PFSK-1 (cell line): ENCODE measurements at regions not wholly inside any gene's neighbourhood (a gene's known extent, or its start where the extent isn't known, plus 50 kb on each side); places are given as distances from the start of the nearest gene placed in this dataset.

Experiments
- FOXP2 ChIP-seq: optimal IDR thresholded peaks from 2 replicates; pipeline ENCODE3; 2011; ENCODE audit warnings: borderline replicate concordance, control low read depth, inconsistent platforms; ENCODE audit not compliant: insufficient read depth; ENCODE audit errors: extremely low read length, extremely low read depth
- POLR2AphosphoS5 ChIP-seq: IDR thresholded peaks from 2 replicates; pipeline ENCODE4 v1.6.1; 2012; ENCODE audit warnings: low read depth, mild to moderate bottlenecking, control low read depth, low read length, moderate library complexity
- REST ChIP-seq, 2 experiments: IDR thresholded peaks; 2 replicates each; pipeline versions ENCODE4 v1.6.1 to v1.8.0; 2011 to 2012; ENCODE audit warnings: low read depth in 2 of 2, low read length in 2 of 2, control low read depth in 1 of 2, inconsistent platforms in 1 of 2, mild to moderate bottlenecking in 1 of 2, moderate library complexity in 1 of 2; ENCODE audit not compliant: insufficient read depth in 1 of 2
- SIN3A ChIP-seq: IDR thresholded peaks from 2 replicates; pipeline ENCODE4 v1.6.1; 2012; ENCODE audit warnings: mild to moderate bottlenecking, low read length, moderate library complexity, borderline replicate concordance; ENCODE audit not compliant: insufficient read depth
- TAF1 ChIP-seq: IDR thresholded peaks from 2 replicates; pipeline ENCODE4 v1.6.1; 2012; ENCODE audit warnings: low read length, control low read depth, borderline replicate concordance; ENCODE audit not compliant: insufficient read depth

GRCh38 chr13:65894049-65894448 lies 1336.1 kb downstream of the PCDH9 start:
- TF ChIP-seq POLR2AphosphoS5 (no peak), FOXP2 (no peak), TAF1 (no peak), REST (IDR thresholded peaks at IDR 0.05; ENCODE audit: insufficient read depth in 1 of 2, low read depth in 2 of 2, low read length in 2 of 2) (no peak), SIN3A (no peak)

- TF ChIP-seq SIN3A = no peak
- no peak for TF ChIP-seq POLR2AphosphoS5
- no peak for TF ChIP-seq FOXP2
- TF ChIP-seq TAF1 = no peak
- no peak for TF ChIP-seq REST (IDR thresholded peaks at IDR 0.05; ENCODE audit: insufficient read depth in 1 of 2, low read depth in 2 of 2, low read length in 2 of 2)
Measured at GRCh38 chr13:65892859-65893258, 1337.3 kb downstream of the PCDH9 start.

GRCh38 chr13:65889368-65889767 lies 1340.8 kb downstream of the PCDH9 start:
- TF ChIP-seq POLR2AphosphoS5 (no peak), TAF1 (no peak), REST (IDR thresholded peaks at IDR 0.05; ENCODE audit: insufficient read depth in 1 of 2, low read depth in 2 of 2, low read length in 2 of 2) (no peak), FOXP2 (no peak), SIN3A (no peak)

GRCh38 chr13:65882810-65883209 lies 1347.3 kb downstream of the PCDH9 start:
- TF ChIP-seq REST (IDR thresholded peaks at IDR 0.05; ENCODE audit: insufficient read depth in 1 of 2, low read depth in 2 of 2, low read length in 2 of 2) (no peak), FOXP2 (no peak), SIN3A (no peak), POLR2AphosphoS5 (no peak), TAF1 (no peak)

GRCh38 chr13:65881561-65882155 lies 1348.5 kb downstream of the PCDH9 start:
- TF ChIP-seq REST (IDR thresholded peaks at IDR 0.05; ENCODE audit: insufficient read depth in 1 of 2, low read depth in 2 of 2, low read length in 2 of 2) (no peak), TAF1 (no peak), POLR2AphosphoS5 (no peak), SIN3A (no peak), FOXP2 (no peak)
